ENCODE measurements at regions not wholly inside any gene's neighbourhood (a gene's known extent, or its start where the extent isn't known, plus 50 kb on each side); places are given as distances from the start of the nearest gene placed in this dataset.

GRCh38 chr20:40029589-40029988 is 659.4 kb downstream of the MAFB start:
- TF ChIP-seq CTCF (IDR thresholded peaks at IDR 0.05) (no peak), EP300 (IDR thresholded peaks at IDR 0.05) (no peak), POLR2A (IDR thresholded peaks at IDR 0.05) (no peak)

Data from tibial nerve (tissue), 4 donors.